ENCODE measurements at regions not wholly inside any gene's neighbourhood (a gene's known extent, or its start where the extent isn't known, plus 50 kb on each side); places are given as distances from the start of the nearest gene placed in this dataset.

DNA sequence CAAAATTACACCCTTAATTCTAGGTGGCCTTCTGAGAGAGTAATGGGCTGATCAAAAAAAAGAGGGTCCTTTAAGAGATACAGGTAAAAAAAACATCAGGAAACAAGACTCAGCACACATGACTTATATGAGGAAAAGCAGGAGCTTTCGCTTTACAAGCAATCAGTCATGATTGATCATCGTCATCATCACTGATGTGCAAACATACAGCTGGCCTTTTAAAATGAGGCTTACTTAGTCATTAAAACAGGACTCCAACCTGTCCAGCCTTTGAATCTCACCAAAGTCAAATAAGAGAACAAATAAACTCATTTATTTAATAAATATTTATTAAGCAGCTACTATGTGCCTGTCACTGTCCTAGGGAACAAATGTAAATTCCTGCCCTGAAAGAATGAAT lies 255.3 kb downstream of the SKAP2 start (continued):
- TF ChIP-seq SIN3A (IDR thresholded peaks at IDR 0.05; ENCODE audit: low read depth) (no peak), JUND (IDR thresholded peaks at IDR 0.05) (no peak), EZH2phosphoT487 (IDR thresholded peaks at IDR 0.05; ENCODE audit: borderline replicate concordance) (no peak), POLR2AphosphoS5 (IDR thresholded peaks at IDR 0.05; ENCODE audit: low read depth, low read length) (no peak), RAD21 (IDR thresholded peaks at IDR 0.05; ENCODE audit: low read depth) (no peak), TCF7L2 (IDR thresholded peaks at IDR 0.05; ENCODE audit: borderline replicate concordance, extremely low read depth, insufficient read depth, insufficient read length) (no peak), POLR2A (IDR thresholded peaks at IDR 0.05; ENCODE audit: borderline replicate concordance, extremely low read depth, insufficient read depth, insufficient read length) (no peak), EGR1 (IDR thresholded peaks at IDR 0.05; ENCODE audit: low read depth) (no peak)
- TF ChIP-seq, protein P1, sequence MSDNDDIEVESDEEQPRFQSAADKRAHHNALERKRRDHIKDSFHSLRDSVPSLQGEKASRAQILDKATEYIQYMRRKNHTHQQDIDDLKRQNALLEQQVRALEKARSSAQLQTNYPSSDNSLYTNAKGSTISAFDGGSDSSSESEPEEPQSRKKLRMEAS (IDR thresholded peaks at IDR 0.05), result no peak
- TF ChIP-seq, protein P2, sequence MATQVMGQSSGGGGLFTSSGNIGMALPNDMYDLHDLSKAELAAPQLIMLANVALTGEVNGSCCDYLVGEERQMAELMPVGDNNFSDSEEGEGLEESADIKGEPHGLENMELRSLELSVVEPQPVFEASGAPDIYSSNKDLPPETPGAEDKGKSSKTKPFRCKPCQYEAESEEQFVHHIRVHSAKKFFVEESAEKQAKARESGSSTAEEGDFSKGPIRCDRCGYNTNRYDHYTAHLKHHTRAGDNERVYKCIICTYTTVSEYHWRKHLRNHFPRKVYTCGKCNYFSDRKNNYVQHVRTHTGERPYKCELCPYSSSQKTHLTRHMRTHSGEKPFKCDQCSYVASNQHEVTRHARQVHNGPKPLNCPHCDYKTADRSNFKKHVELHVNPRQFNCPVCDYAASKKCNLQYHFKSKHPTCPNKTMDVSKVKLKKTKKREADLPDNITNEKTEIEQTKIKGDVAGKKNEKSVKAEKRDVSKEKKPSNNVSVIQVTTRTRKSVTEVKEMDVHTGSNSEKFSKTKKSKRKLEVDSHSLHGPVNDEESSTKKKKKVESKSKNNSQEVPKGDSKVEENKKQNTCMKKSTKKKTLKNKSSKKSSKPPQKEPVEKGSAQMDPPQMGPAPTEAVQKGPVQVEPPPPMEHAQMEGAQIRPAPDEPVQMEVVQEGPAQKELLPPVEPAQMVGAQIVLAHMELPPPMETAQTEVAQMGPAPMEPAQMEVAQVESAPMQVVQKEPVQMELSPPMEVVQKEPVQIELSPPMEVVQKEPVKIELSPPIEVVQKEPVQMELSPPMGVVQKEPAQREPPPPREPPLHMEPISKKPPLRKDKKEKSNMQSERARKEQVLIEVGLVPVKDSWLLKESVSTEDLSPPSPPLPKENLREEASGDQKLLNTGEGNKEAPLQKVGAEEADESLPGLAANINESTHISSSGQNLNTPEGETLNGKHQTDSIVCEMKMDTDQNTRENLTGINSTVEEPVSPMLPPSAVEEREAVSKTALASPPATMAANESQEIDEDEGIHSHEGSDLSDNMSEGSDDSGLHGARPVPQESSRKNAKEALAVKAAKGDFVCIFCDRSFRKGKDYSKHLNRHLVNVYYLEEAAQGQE (IDR thresholded peaks at IDR 0.05; ENCODE audit: low read depth), result no peak

DNA sequence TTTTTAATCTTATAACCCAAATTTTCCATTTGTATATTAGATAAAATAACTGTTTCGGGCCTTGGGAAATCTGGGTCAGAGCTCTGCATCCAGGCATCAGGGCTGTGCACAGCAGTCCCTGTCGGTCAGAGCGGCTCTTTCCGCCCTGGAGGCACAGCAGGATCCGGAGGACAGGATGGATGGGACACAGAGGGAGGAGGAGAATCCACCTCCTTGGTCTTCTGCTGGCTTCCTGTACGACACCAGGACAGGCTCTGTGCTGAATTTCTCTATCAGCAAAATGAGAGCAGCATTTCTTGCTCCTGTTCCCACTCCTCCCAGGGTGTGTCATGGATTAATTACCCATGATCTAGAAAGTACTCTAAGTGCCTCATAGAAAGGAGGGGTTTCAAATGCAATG lies 254.9 kb downstream of the SKAP2 start:
- Histone ChIP-seq H3K9me3 (ENCODE audit: control insufficient read depth in 1 of 2, insufficient read depth in 1 of 2, low read depth in 1 of 2, low read length in 2 of 2) (no peaks in the 10 kb centered on the region), H3K4me1 (ENCODE audit: control insufficient read depth in 1 of 2, insufficient read depth in 2 of 2, low read length in 2 of 2) (no peaks in the 10 kb centered on the region; a peak in 1 of 4 replicates), H3K4me3 (replicated peaks in 1 of 2; ENCODE audit: low read depth in 1 of 2, low read length in 2 of 2) (no peak overlapping the region), H2AFZ (ENCODE audit: low read depth, low read length, poor library complexity, severe bottlenecking) (no peak overlapping the region), H4K20me1 (ENCODE audit: insufficient read depth) (no peaks in the 10 kb centered on the region), H3K27me3 (ENCODE audit: insufficient read depth, low read length) (peaks cover 3% of the 10 kb centered on the region; the same call in 1 of the 2 replicates), H3K9ac (ENCODE audit: low read length) (no peak overlapping the region), H3K9me2 (ENCODE audit: insufficient read depth) (no peaks in the 10 kb centered on the region), H3K27ac (ENCODE audit: low read depth, low read length) (no peak overlapping the region), H3K4me2 (ENCODE audit: low read length) (no peak overlapping the region), H3K79me2 (ENCODE audit: insufficient read depth, low read length) (no peaks in the 10 kb centered on the region), H3K36me3 (ENCODE audit: control insufficient read depth in 1 of 2, insufficient read depth in 2 of 2, low read length in 2 of 2) (no peaks in the 10 kb centered on the region)
- DNase-seq (ENCODE audit: low read depth, low spot score), result no peak
- ChIA-PET CTCF (no interaction called here), RAD21 (ENCODE audit: low non-redundant PET in 1 of 2, low total read pairs in 2 of 2, uncharacterized antibody in 2 of 2, unreplicated experiment in 2 of 2) (no interaction called here), POLR2A (no interaction called here)
- ATAC-seq, result no peak
- TF ChIP-seq CEBPB (IDR thresholded peaks at IDR 0.05; ENCODE audit: low read depth), result no peak
- TF ChIP-seq EZH2phosphoT487 (IDR thresholded peaks at IDR 0.05; ENCODE audit: borderline replicate concordance), result no peak
- TF ChIP-seq, protein P1 (IDR thresholded peaks at IDR 0.05), result no peak
- no peak for TF ChIP-seq EZH2 (IDR thresholded peaks at IDR 0.05)
- no peak for TF ChIP-seq YY1 (IDR thresholded peaks at IDR 0.05; ENCODE audit: extremely low read depth, insufficient replicate concordance, low read depth, low read length)
- TF ChIP-seq, protein P3, sequence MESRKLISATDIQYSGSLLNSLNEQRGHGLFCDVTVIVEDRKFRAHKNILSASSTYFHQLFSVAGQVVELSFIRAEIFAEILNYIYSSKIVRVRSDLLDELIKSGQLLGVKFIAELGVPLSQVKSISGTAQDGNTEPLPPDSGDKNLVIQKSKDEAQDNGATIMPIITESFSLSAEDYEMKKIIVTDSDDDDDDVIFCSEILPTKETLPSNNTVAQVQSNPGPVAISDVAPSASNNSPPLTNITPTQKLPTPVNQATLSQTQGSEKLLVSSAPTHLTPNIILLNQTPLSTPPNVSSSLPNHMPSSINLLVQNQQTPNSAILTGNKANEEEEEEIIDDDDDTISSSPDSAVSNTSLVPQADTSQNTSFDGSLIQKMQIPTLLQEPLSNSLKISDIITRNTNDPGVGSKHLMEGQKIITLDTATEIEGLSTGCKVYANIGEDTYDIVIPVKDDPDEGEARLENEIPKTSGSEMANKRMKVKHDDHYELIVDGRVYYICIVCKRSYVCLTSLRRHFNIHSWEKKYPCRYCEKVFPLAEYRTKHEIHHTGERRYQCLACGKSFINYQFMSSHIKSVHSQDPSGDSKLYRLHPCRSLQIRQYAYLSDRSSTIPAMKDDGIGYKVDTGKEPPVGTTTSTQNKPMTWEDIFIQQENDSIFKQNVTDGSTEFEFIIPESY (IDR thresholded peaks at IDR 0.05; ENCODE audit: extremely low read depth, insufficient replicate concordance, low read length), result no peak
- TF ChIP-seq FOSL1 (IDR thresholded peaks at IDR 0.05; ENCODE audit: low read depth), result no peak
- no peak for TF ChIP-seq SP1 (IDR thresholded peaks at IDR 0.05; ENCODE audit: low read depth)
- no peak for TF ChIP-seq JUND (IDR thresholded peaks at IDR 0.05)
- TF ChIP-seq SRF (IDR thresholded peaks at IDR 0.05; ENCODE audit: low read depth), result no peak
- TF ChIP-seq, protein P4, sequence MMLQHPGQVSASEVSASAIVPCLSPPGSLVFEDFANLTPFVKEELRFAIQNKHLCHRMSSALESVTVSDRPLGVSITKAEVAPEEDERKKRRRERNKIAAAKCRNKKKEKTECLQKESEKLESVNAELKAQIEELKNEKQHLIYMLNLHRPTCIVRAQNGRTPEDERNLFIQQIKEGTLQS (IDR thresholded peaks at IDR 0.05), result no peak
- no TSS peak for BruUV-seq (replicated peaks)
- intact Hi-C loops (cut with micrococcal nuclease), result no loop called here
